ENCODE measurements at regions not wholly inside any gene's neighbourhood (a gene's known extent, or its start where the extent isn't known, plus 50 kb on each side); places are given as distances from the start of the nearest gene placed in this dataset.

GRCh38 chr1:222048094-222048595, 306.3 kb upstream of the DUSP10 start:
- DNase-seq (ENCODE audit: low spot score in 2 of 2), result no peak
- intact Hi-C loops (cut with DNase I; ENCODE audit: low total_unique reads), result no loop called here
- H3K4me3 ChIP-seq (ENCODE audit: low read depth, poor library complexity, severe bottlenecking), result no peak overlapping the region
- WGBS, 2 donors, result 52% methylated on average over 4 of the region's 4 CpGs
- TF ChIP-seq POLR2A (IDR thresholded peaks at IDR 0.05) (no peak), CTCF (IDR thresholded peaks at IDR 0.05) (no peak)

GRCh38 chr1:222047366-222047765, 305.5 kb upstream of the DUSP10 start:
- TF ChIP-seq POLR2A (IDR thresholded peaks at IDR 0.05) (no peak), CTCF (IDR thresholded peaks at IDR 0.05) (no peak)
- intact Hi-C loops (cut with DNase I; ENCODE audit: low total_unique reads), result no loop called here
- H3K4me3 ChIP-seq (ENCODE audit: low read depth, poor library complexity, severe bottlenecking), result no peak overlapping the region
- no peak for DNase-seq (ENCODE audit: low spot score in 2 of 2)
- WGBS, 2 donors, result 51 to 70% methylated on average over 3 of the region's 3 CpGs

GRCh38 chr1:222046684-222047263, 304.9 kb upstream of the DUSP10 start:
- WGBS, 2 donors, result 92 to 93% methylated on average over 3 of the region's 3 CpGs
- intact Hi-C loops (cut with DNase I; ENCODE audit: low total_unique reads), result no loop called here
- H3K4me3 ChIP-seq (ENCODE audit: low read depth, poor library complexity, severe bottlenecking), result no peak overlapping the region
- TF ChIP-seq POLR2A (IDR thresholded peaks at IDR 0.05), result no peak
- no peak for TF ChIP-seq CTCF (IDR thresholded peaks at IDR 0.05)
- DNase-seq (ENCODE audit: low spot score in 2 of 2), result no peak

- TF ChIP-seq POLR2A (IDR thresholded peaks at IDR 0.05), result no peak
- TF ChIP-seq CTCF (IDR thresholded peaks at IDR 0.05), result no peak
- 89 to 91% methylated on average over 3 of the region's 3 CpGs for WGBS, 2 donors
- H3K4me3 ChIP-seq (ENCODE audit: low read depth, poor library complexity, severe bottlenecking), result no peak overlapping the region
- intact Hi-C loops (cut with DNase I; ENCODE audit: low total_unique reads), result no loop called here
- DNase-seq (ENCODE audit: low spot score in 2 of 2), result no peak
These were observed 303.9 kb upstream of the DUSP10 start for GRCh38 chr1:222045786-222046185.

GRCh38 chr1:222045236-222045635, 303.3 kb upstream of the DUSP10 start:
- intact Hi-C loops (cut with DNase I; ENCODE audit: low total_unique reads), result no loop called here
- TF ChIP-seq CTCF (IDR thresholded peaks at IDR 0.05), result no peak
- TF ChIP-seq POLR2A (IDR thresholded peaks at IDR 0.05), result no peak
- WGBS, 2 donors, result 88 to 89% methylated on average over 3 of the region's 3 CpGs
- DNase-seq (ENCODE audit: low spot score in 2 of 2), result no peak
- H3K4me3 ChIP-seq (ENCODE audit: low read depth, poor library complexity, severe bottlenecking), result no peak overlapping the region
